PFSK-1 (cell line): ENCODE measurements at regions not wholly inside any gene's neighbourhood (a gene's known extent, or its start where the extent isn't known, plus 50 kb on each side); places are given as distances from the start of the nearest gene placed in this dataset.

Source experiments
- POLR2AphosphoS5 ChIP-seq: IDR thresholded peaks from 2 replicates; pipeline ENCODE4 v1.6.1; 2012; ENCODE audit warnings: low read depth, mild to moderate bottlenecking, control low read depth, low read length, moderate library complexity
- TAF1 ChIP-seq: IDR thresholded peaks from 2 replicates; pipeline ENCODE4 v1.6.1; 2012; ENCODE audit warnings: low read length, control low read depth, borderline replicate concordance; ENCODE audit not compliant: insufficient read depth

DNA sequence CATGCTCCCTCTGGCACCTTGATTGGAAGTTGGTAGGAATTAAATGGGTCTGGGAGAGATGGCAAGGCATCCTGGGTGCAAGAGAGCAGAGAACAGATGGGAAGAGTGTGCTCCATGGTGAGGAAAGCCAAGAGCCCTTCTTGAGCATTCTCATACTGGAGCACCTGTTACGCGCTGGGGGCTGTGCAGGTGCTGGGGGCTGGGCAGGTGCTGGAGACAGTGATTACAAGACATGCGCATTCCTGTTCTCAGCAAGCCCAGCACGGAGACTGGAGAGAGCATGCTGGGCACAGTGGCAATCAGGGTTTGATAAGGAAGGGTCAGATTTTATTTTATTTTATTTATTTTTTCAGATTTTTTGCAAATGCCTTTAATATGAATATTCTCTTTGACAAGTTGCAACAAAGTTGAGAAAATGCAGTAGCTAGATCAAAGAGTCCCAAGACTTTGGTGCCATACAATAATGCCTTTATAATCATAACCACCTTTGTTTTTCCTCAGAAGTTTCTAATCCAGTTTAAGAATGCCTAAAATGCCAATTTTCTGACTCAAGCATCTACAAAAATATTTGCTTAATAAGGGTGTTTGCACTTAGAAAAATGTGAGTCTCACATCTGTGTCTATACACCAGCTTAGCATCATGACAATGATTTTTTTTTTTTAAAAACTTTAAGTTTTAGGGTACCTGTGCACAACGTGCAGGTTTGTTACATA lies 193.3 kb downstream of the RNF152 start:
- no peak for TF ChIP-seq POLR2AphosphoS5
- TF ChIP-seq TAF1 = no peak
